Right cardiac atrium (tissue), 5 donors: ENCODE measurements at regions not wholly inside any gene's neighbourhood (a gene's known extent, or its start where the extent isn't known, plus 50 kb on each side); places are given as distances from the start of the nearest gene placed in this dataset.

Source experiments
- ATAC-seq, 2 donors: fragments of 200-7000 bp; cut with Tn5 transposase; one replicate each; pipeline versions ENCODE4 v1.8.0 to v1.9.1; 2020; ENCODE audit warnings: moderate library complexity in 2 of 2, mild to moderate bottlenecking in 1 of 2
- DNase-seq, 3 donors: peaks; one replicate each; pipeline ENCODE4 v3.0.0-alpha.2; 2020
- H3K27ac ChIP-seq: one replicate; pipeline ENCODE4 v1.5.1; 2013; ENCODE audit warnings: mild to moderate bottlenecking, low read length, control low read depth, moderate library complexity
- H3K27me3 ChIP-seq: one replicate; pipeline ENCODE4 v1.6.1; 2013; ENCODE audit not compliant: control insufficient read depth, insufficient read depth
- H3K4me1 ChIP-seq: one replicate; pipeline ENCODE4 v1.6.1; 2013; ENCODE audit warnings: low read length; ENCODE audit not compliant: control insufficient read depth, insufficient read depth
- H3K4me3 ChIP-seq: one replicate; pipeline ENCODE4 v1.5.1; 2013; ENCODE audit warnings: low read length, control low read depth
- H3K9me3 ChIP-seq: one replicate; pipeline ENCODE4 v1.6.1; 2013; ENCODE audit warnings: low read length; ENCODE audit not compliant: control insufficient read depth
- WGBS: extraction: QIAGEN DNeasy Blood & Tissue Kit; methylation state at CpG from one replicate; pipeline ENCODE4 v1.1.7; 2013; 5-methylcytosine and 5-hydroxymethylcytosine counted together
- intact Hi-C, 4 donors: fragments of 100-400 bp; cut with DNase I; formaldehyde crosslinking; loops; one replicate each; pipeline versions ENCODE4 v1.11.0 to v1.14.0; 2022 to 2023
- donor health status: healthy with polysubstance abuse.
- donor health status: DM: no; HTN: yes; CAD: no.
- donor health status: DM: no; HTN: no; CAD: no.
- donor health status: DM: no; HTN: yes; CAD: no; lungs with severe emphysema.
- donor health status: DM: yes; HTN: yes; CAD: no.

DNA sequence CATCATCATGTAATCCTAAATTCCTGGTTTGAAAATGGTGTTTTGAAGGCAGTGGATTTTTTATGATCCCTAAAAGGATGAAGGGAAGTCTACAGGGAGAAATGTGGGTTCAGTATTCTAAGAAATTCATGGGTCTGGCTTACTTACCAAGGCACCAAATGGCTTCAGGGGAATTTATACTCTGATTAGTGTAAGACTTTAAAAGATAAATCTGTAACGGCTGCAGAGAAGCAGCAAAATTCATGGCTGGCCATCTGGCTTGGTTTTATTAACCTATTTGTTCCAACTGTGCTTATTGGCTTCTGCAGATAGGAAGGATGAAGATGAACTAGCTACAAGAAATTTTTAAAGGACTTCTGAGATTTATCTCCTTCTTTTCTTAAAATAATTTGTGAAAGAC, 222.8 kb downstream of the TENT4A start:
- ATAC-seq = no peak
- Histone ChIP-seq H3K27ac (no peak overlapping the region), H3K9me3 (peaks cover 1% of the 10 kb centered on the region), H3K4me3 (no peak overlapping the region), H3K27me3 (no peaks in the 10 kb centered on the region), H3K4me1 (no peaks in the 10 kb centered on the region)
- intact Hi-C loops = no loop called here
- WGBS = 51% methylated on average over 1 of the region's 1 CpG
- no peak for DNase-seq

DNA sequence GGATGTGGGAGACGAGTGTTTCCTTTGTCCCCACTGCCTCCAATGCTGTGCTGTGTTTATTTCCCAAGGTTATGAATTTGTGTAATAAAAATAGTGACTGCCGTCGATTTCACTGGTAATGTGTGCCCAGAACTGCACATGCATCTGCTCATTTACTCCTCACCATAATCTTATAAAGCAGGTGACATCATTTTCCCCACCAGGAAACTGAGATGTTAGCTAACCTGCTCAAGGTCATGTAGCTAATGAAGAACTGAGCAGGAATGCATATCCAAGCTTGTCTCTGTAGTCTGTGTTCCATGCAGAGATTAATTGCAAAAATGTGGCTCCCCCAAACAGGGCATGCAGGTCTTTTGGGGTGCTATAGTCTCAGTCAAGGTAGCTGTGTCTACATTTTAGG, 224.4 kb downstream of the TENT4A start:
- DNase-seq = no peak
- H3K27ac ChIP-seq = no peak overlapping the region
- no peaks in the 10 kb centered on the region for H3K4me1 ChIP-seq
- intact Hi-C loops = no loop called here
- no peaks in the 10 kb centered on the region for H3K27me3 ChIP-seq
- peaks cover 1% of the 10 kb centered on the region for H3K9me3 ChIP-seq
- H3K4me3 ChIP-seq = no peak overlapping the region
- no peak for ATAC-seq
- WGBS = 54% methylated on average over 3 of the region's 3 CpGs

- Histone ChIP-seq H3K27ac (no peak overlapping the region), H3K4me3 (no peak overlapping the region), H3K27me3 (no peaks in the 10 kb centered on the region), H3K4me1 (no peaks in the 10 kb centered on the region), H3K9me3 (peaks cover 3% of the 10 kb centered on the region)
- intact Hi-C loops = no loop called here
- 57% methylated on average over 3 of the region's 3 CpGs for WGBS
- DNase-seq (no peak), ATAC-seq (no peak)
Measured at GRCh38 chr5:6941631-6942030, 228.4 kb downstream of the TENT4A start.

DNA sequence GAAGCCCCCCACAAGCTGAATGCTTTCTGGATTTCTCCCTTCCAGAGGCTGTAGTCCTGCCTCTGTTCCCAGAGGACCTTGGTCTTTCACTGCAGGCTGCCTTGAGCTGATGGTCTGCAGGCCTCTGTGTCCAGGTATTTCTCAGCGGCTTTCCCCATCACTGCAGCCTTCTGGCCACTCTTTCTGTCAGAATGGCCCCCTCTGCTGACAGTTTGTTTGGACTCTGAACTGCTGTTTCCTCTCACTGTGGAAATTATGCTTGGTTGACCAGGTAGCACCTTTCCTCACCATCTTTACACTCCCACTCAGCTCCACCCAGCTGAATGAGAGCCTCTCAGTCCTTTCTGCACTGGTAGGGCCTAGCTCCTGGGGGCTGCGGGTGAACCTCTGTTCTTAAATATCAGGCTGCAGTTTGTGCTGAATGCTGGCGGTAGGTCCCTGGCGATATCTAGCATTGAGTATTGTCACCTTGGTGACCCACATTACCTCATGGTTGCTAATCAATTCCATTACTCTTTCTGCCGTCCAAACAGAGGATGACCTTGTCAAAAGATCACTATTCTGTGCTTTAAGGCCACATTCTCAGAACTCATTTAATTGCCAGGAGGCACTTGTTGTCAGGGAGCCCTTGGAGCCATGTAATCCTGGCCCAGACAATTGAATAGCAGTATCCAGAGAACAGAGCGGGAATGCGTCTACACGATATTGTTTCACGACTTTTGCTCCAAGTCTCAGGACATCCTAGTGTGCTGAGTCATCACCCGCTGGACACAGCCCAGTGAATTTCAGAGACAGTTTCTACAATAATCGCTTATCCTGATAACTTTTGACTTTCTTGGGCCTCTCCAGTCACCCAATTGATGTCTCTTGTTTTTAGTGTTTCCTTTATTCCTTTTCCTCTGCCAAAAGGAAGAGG, 230.2 kb downstream of the TENT4A start:
- WGBS = 80% methylated on average over 11 of the region's 11 CpGs
- intact Hi-C loops = no loop called here
- H3K9me3 ChIP-seq = peaks cover 3% of the 10 kb centered on the region
- DNase-seq (no peak), ATAC-seq (no peak)
- no peak overlapping the region for H3K27ac ChIP-seq
- H3K4me3 ChIP-seq = no peak overlapping the region
- H3K4me1 ChIP-seq = no peaks in the 10 kb centered on the region
- H3K27me3 ChIP-seq = no peaks in the 10 kb centered on the region

- no peak for DNase-seq
- Histone ChIP-seq H3K27ac (no peak overlapping the region), H3K4me1 (no peaks in the 10 kb centered on the region), H3K4me3 (no peak overlapping the region), H3K9me3 (no peaks in the 10 kb centered on the region), H3K27me3 (no peaks in the 10 kb centered on the region)
- ATAC-seq = no peak
- intact Hi-C loops = no loop called here
- 54% methylated on average over 2 of the region's 2 CpGs for WGBS
Measured at GRCh38 chr5:6948562-6948961, 235.3 kb downstream of the TENT4A start.

DNA sequence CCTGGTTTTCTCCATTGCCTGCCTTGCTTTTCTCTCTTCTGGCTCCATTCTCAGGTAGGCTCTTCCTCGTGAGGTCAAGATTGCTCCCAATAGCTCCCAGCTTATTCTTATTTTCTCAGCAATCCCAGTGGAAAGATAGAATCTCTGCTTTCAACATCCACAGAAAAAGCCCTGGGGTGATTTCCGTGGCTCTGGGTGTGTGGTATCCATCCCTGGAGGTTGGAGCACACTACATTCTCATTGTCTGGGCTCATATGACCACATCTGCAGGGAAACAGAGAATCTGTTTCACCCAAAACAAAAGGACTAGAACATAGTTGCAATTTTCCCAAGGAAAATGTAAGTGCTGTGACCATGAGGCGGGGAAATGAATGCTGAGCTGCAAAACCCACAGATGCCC, 236.0 kb downstream of the TENT4A start:
- Histone ChIP-seq H3K4me3 (no peak overlapping the region), H3K9me3 (no peaks in the 10 kb centered on the region), H3K27ac (no peak overlapping the region), H3K4me1 (no peaks in the 10 kb centered on the region), H3K27me3 (no peaks in the 10 kb centered on the region)
- DNase-seq = no peak
- ATAC-seq = no peak
- 61% methylated on average over 3 of the region's 3 CpGs for WGBS
- intact Hi-C loops = no loop called here

DNA sequence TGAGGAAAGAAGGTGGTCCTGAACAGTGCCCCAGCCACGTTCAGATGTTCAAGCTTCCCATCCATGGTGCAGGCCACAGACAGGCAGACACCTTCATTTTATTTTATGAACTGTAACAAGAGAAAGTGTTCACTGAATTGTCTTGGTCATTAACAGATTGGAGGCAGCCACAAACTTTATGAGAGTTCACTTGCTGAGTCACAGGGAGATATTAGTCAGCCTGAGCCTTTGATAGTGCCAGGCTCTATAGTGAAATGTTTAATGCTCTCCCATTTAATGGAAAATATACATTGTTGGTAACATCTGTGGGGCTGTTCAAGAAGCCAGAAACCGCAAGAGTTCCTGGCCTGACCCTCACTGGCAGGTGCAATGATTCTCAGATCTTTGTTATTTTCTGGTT, 237.0 kb downstream of the TENT4A start:
- WGBS = 66% methylated on average over 2 of the region's 2 CpGs
- Histone ChIP-seq H3K27me3 (no peaks in the 10 kb centered on the region), H3K27ac (no peak overlapping the region), H3K4me1 (no peaks in the 10 kb centered on the region), H3K4me3 (no peak overlapping the region), H3K9me3 (no peaks in the 10 kb centered on the region)
- DNase-seq (no peak), ATAC-seq (no peak)
- intact Hi-C loops = no loop called here

DNA sequence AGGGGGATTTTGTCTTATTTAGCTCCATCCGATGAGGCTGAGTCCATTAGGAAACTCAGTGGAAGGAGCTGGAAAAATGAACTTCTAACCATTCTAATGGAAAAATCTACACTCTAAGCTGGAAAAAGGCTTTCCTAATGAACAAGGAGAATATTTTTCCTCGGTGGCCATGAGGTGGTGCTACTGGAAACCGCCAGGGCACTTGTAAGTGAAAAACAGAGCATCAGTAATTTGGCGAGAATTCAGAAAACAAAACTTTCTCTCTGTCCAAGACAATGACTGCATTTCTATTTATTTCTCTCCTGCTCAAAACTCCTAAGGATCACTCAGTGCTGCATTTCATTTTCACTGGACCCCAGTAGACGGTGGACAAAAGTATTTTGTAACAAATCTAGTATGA, 237.6 kb downstream of the TENT4A start:
- intact Hi-C loops = no loop called here
- H3K27me3 ChIP-seq = no peaks in the 10 kb centered on the region
- H3K27ac ChIP-seq = no peak overlapping the region
- 53% methylated on average over 5 of the region's 5 CpGs for WGBS
- no peak for ATAC-seq
- no peak overlapping the region for H3K4me3 ChIP-seq
- no peaks in the 10 kb centered on the region for H3K4me1 ChIP-seq
- H3K9me3 ChIP-seq = no peaks in the 10 kb centered on the region
- no peak for DNase-seq

DNA sequence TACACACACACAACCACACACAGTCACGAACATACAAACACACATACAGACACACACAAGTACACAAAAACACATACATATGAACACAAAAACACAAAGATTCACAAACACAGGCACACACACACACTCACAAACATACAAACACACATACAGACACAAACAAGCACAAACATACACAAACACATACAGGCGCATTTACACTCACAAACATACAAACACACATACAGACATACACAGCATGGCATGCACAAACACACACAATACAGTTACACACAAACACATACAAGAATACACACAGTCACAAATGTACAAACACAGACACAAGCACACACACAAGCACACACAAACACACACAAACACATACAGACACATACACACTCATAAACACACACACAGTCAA, 247.9 kb downstream of the TENT4A start:
- Histone ChIP-seq H3K4me1 (no peaks in the 10 kb centered on the region), H3K4me3 (no peak overlapping the region), H3K27me3 (no peaks in the 10 kb centered on the region), H3K27ac (no peak overlapping the region), H3K9me3 (peaks cover 4% of the 10 kb centered on the region)
- no peak for DNase-seq
- intact Hi-C loops = no loop called here
- ATAC-seq = no peak
- 81% methylated on average over 2 of the region's 2 CpGs for WGBS

DNA sequence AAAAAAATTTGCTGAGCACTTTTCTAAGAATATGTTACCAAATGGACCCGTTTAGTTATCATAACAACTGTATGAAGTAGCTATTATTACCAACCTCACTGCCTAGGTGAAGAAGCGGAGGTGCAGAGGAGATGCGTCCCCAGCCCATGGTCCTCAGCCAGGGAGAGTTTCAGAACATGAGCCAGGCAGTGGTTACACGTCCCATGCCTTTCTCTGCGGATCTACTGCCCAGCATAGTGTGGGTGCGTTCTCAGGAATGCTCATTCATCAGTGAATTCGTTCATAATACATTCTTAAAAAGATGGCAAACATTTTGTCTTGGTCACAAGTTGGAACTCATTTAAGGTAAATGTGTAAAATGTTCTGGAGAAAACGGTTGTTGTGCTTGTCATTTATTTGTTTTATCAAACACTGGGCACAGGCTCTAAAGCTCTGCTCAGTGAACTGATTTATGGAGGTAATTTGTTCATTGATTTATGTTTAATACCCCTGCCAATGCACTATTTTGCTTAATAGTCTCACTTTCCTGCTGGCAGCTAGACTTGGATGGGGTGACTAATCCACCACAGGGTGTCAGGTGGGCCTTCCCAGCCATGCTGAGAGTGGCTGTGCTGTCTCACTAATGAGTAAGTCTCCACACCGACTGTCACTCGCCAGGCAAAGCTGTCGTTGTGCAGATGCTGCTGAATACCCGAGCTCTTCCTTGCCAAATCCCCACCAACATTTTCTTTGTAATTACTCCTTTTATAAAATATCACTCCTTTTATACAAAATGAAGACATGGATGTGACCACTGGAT, 248.8 kb downstream of the TENT4A start:
- no peak overlapping the region for H3K27ac ChIP-seq
- no peak for ATAC-seq
- DNase-seq = no peak
- intact Hi-C loops = no loop called here
- WGBS = 57% methylated on average over 12 of the region's 12 CpGs
- H3K27me3 ChIP-seq = no peaks in the 10 kb centered on the region
- peaks cover 4% of the 10 kb centered on the region for H3K9me3 ChIP-seq
- no peaks in the 10 kb centered on the region for H3K4me1 ChIP-seq
- no peak overlapping the region for H3K4me3 ChIP-seq

DNA sequence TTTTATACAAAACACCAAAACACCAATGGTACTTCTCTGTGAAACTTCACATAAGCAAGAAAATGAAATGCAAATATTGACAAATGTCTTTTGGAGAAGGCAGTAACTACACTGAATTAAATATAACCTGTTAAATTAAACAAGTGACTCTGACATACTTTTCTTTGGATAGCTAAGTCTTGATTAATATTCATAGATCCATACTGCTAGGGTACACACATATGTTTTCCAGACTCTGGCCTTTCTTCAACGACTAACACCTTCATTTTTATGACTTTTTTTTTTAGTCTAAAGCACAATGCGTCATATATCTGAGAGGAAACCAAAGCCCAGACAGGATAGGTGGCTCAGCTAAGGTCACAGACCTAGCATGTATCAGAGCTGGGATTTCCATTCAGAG, 263.7 kb downstream of the TENT4A start:
- intact Hi-C loops = no loop called here
- H3K4me3 ChIP-seq = no peak overlapping the region
- DNase-seq (no peak), ATAC-seq (no peak)
- no peaks in the 10 kb centered on the region for H3K4me1 ChIP-seq
- no peaks in the 10 kb centered on the region for H3K27me3 ChIP-seq
- WGBS = 57% methylated on average over 2 of the region's 2 CpGs
- peaks cover 2% of the 10 kb centered on the region for H3K9me3 ChIP-seq
- no peak overlapping the region for H3K27ac ChIP-seq
